Urinary bladder (tissue), 3 donors: ENCODE measurements at regions not wholly inside any gene's neighbourhood (a gene's known extent, or its start where the extent isn't known, plus 50 kb on each side); places are given as distances from the start of the nearest gene placed in this dataset.
"Not testable (repeated sequence)": the region's sequence is repeated elsewhere in the genome, so short reads cannot be mapped to it uniquely, and the experiment has no call there.

Experiments
- DNase-seq: peaks from one replicate; pipeline ENCODE4 v3.0.0-alpha.2; 2015; ENCODE audit errors: extremely low spot score
- H3K27ac ChIP-seq: one replicate; pipeline ENCODE4 v1.5.1; 2013; ENCODE audit warnings: low read depth, mild to moderate bottlenecking, moderate library complexity
- H3K36me3 ChIP-seq: one replicate; pipeline ENCODE4 v1.6.1; 2013; ENCODE audit warnings: mild to moderate bottlenecking, moderate library complexity; ENCODE audit not compliant: insufficient read depth
- H3K4me1 ChIP-seq: one replicate; pipeline ENCODE4 v1.6.1; 2013; ENCODE audit warnings: mild to moderate bottlenecking, moderate library complexity; ENCODE audit not compliant: insufficient read depth
- H3K4me3 ChIP-seq: one replicate; pipeline ENCODE4 v1.5.1; 2013; ENCODE audit warnings: low read depth, low read length
- WGBS: extraction: QIAGEN DNeasy Blood & Tissue Kit; methylation state at CpG from one replicate; pipeline ENCODE4 v1.1.7; 2013; 5-methylcytosine and 5-hydroxymethylcytosine counted together
- donor health status: healthy with polysubstance abuse.
- donor health status: healthy.

DNA sequence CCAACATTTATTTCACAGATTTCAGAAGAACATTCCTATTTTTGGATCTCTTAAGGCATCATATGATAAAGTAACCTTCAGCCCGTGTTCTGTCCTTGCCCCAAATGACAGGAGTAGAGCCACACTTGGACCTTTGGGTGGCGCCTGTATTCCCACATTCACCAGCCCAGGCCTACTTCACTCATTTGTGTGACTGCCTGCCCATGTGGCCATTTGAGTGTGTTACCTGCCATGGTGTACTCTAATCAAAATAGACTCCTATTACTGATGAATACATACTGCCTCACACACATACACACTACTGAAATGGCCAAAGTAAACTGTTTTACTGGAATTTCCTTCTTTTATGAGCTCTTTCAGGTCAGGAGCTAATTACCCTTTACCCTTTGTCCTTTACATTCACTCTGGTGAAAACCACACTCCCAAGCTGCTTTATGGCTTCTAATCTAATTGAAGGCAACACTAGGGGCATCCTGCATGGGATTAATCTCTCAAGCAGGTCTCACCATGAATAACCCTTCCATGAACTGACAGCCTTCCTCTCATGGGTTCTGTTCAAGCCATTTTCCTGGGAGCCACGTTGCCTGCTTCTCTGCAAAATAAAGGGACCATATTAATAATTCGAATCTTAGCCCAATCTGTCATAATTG lies 271.0 kb upstream of the GALNT5 start:
- Histone ChIP-seq H3K36me3 (no peaks in the 10 kb centered on the region), H3K27ac (no peak overlapping the region), H3K4me1 (no peaks in the 10 kb centered on the region), H3K4me3 (no peak overlapping the region)
- DNase-seq, result no peak
- WGBS, result 57% methylated on average over 4 of the region's 4 CpGs

DNA sequence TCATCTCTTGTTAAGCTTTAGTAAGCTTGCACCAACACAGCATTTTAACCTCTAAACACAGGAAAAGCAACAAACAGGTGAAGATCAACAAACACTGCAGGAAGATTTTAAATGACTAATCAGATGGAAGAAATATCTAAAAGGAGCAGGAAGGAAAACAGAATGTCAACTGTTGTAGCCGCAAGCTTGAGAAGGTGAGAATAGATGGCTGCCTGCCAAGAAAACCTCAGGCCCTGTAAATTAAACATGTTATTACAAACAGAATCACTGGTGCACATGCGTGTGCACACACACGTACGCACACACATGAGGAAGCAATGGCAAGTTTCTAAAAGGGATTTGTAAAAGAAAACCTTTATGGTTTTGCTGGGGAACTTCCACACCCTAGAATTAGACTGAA lies 257.8 kb upstream of the GALNT5 start:
- DNase-seq, result no peak
- Histone ChIP-seq H3K4me1 (no peaks in the 10 kb centered on the region), H3K4me3 (no peak overlapping the region), H3K27ac (no peak overlapping the region), H3K36me3 (no peaks in the 10 kb centered on the region)
- WGBS, result 72% methylated on average over 4 of the region's 4 CpGs

DNA sequence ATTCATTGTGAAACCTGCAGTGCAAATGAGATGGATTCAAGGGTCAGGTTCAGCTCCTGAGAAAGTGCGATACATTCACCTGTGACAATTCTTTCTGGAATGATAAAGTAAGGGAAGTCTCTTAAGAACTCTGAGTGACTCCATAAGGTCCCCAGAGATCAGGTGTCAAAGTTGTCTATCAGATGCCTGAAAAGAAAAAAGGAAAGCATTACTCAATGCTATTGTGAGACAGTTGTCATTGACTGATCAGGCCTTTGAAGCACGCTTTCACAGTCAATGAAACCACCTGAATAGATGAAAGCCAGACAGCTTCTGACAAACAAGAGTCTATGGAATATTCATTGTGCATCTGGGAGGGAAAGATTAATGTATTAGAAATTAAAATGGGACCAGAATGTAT lies 252.7 kb upstream of the GALNT5 start:
- H3K4me1 ChIP-seq, result no peaks in the 10 kb centered on the region
- H3K36me3 ChIP-seq, result no peaks in the 10 kb centered on the region
- no peak for DNase-seq
- WGBS, result 87% methylated on average over 2 of the region's 2 CpGs
- H3K4me3 ChIP-seq, result no peak overlapping the region
- H3K27ac ChIP-seq, result no peak overlapping the region

DNA sequence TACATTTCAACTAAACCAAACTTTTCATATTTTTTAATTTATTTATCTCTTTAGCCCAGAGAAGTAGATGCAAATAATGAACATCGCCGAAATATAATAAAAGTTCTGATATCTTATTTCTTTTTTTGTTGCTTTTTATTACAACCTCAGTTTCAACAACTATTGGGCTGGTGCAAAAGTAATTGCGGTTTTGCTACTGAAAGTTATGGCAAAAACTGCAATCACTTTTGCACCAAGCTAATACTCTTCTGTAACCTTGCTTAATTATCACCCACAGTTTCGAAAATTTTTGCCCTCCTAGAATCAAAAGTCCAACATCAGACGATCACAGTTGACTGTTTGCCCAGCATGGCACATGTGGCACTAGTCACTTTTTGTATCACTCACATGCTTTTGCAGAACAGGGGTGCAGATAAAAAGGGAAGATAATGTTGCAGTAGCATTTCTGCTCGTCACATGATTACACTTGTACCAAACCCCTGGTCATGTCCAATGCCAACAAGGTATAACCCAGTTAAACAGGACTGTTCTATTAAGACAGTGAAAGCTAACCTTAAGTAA lies 242.4 kb upstream of the GALNT5 start:
- DNase-seq, result no peak
- no peaks in the 10 kb centered on the region for H3K36me3 ChIP-seq
- H3K4me1 ChIP-seq, result no peaks in the 10 kb centered on the region
- 82% methylated on average over 6 of the region's 6 CpGs for WGBS
- H3K4me3 ChIP-seq, result no peak overlapping the region
- H3K27ac ChIP-seq, result no peak overlapping the region

DNA sequence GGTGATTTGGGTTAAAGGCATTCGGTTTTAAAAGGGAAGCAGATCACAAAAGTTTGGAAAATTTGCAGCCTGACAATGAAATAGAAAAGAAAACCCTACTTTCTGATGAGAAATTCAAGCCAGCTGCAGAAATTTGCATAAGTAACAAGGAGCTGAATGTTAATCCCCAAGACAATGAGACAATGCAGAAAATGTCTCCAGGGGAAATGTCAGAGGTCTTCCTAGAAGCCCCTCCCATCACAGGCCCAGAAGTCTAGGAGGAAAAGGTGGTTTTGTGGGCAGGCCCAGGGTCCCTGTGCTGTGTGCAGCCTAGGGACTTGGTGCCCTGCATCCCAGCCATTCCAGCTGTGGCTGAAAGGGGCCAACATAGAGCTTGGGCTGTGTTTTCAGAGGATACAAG lies 234.2 kb upstream of the GALNT5 start:
- not testable (repeated sequence) for H3K4me1 ChIP-seq, H3K27ac ChIP-seq, DNase-seq, H3K4me3 ChIP-seq, H3K36me3 ChIP-seq
- WGBS, result 51% methylated on average over 1 of the region's 1 CpG

DNA sequence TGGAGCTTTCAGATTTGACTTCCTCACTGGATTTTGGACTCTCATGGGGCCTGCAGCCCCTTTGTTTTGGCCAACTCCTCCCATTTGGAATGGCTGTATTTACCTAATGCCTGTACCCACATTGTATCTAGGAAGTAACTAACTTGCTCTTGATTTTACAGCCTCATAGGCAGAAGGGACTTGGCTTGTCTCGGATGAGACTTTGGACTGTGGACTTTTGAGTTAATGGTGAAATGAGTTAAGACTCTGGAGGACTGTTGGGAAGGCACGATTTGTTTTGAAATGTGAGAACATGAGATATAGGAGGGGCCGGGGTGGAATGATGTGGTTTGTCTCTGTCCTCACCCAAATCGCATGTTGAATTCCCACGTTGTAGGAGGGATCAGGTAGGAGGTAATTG lies 233.4 kb upstream of the GALNT5 start:
- no peak for DNase-seq
- no peak overlapping the region for H3K4me3 ChIP-seq
- H3K4me1 ChIP-seq, result no peaks in the 10 kb centered on the region
- no peaks in the 10 kb centered on the region for H3K36me3 ChIP-seq
- H3K27ac ChIP-seq, result no peak overlapping the region
- 78% methylated on average over 5 of the region's 5 CpGs for WGBS

DNA sequence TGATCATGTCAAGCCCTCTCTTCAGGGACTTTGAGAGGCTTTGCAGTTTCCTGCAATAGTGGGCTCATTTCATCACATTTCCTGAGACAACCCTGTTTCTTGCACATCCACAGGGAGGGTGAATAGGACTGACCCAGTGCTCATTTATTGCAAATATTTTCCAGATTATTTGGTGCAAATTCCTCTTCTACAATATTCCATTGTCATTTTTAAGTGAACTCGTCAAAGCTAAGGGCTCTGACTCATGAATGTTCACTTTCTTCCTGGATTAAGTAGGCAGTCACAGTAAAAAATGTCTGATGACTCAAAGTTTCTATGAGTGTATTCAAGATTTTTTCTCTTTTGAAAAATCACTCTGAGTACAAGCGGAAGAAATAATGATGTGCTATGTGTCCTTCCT lies 225.5 kb upstream of the GALNT5 start:
- Histone ChIP-seq H3K4me3 (no peak overlapping the region), H3K27ac (no peak overlapping the region), H3K4me1 (no peaks in the 10 kb centered on the region), H3K36me3 (no peaks in the 10 kb centered on the region)
- 60% methylated on average over 2 of the region's 2 CpGs for WGBS
- DNase-seq, result no peak

DNA sequence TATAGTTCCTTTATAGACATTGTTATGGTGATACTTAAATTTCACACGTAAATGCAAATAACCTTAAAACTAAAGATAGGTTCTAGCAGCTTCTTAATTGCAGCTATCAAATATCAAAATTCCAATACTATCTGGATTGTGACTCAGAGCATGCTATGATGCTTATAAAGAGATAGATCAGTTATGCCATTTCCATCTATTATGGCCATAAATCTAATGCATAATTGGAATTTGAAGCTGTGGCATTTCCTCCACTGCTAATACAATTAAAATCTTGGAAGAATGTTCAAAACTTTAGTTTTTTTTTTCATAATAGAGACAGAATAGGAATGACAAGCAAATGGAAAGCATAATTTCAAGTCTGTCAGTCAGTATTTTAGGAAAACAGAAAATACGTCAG lies 220.8 kb upstream of the GALNT5 start:
- 86% methylated on average over 2 of the region's 2 CpGs for WGBS
- Histone ChIP-seq H3K4me1 (no peaks in the 10 kb centered on the region), H3K4me3 (no peak overlapping the region), H3K27ac (no peak overlapping the region), H3K36me3 (no peaks in the 10 kb centered on the region)
- no peak for DNase-seq

DNA sequence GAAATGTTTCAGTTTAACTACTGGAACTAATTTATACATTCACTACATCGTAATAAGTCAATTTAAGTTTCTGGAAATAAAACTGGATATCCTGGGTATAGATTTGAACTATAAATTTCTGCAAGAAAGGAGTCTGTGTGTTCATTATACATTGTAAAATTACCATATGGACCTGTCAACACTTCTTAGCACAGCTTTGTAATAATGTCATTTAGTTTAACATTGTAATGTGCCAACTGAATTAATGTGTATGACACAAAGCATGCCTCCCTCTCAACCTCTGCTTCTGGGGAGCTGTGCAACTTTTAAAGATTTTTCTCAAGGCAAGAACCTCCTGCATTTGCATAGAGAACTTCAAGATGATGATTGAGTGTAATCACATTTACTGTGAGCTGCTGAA lies 213.7 kb upstream of the GALNT5 start:
- no peaks in the 10 kb centered on the region for H3K36me3 ChIP-seq
- 76% methylated on average over 1 of the region's 1 CpG for WGBS
- H3K4me3 ChIP-seq, result no peak overlapping the region
- H3K27ac ChIP-seq, result no peak overlapping the region
- no peaks in the 10 kb centered on the region for H3K4me1 ChIP-seq
- DNase-seq, result no peak

DNA sequence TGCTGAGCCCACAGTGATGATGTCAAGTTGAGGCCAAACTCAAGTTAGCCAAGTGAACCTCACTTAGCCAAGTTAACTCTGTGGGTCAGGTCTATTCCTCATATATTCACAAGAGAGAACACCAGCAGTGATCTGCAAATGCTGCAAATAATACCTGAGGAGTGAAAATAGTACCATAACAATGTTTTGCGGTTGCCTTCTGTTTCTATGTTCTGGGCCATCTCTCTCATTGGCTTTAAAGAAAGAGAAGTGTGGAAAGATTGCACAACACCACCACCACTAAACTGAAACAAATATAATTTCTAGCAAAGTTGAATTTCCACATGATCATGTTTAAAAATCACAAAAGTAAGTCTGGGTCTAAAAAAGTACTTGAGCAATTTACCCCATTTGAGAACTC lies 211.1 kb upstream of the GALNT5 start:
- H3K4me1 ChIP-seq, result no peaks in the 10 kb centered on the region
- 100% methylated on average over 1 of the region's 1 CpG for WGBS
- H3K4me3 ChIP-seq, result no peak overlapping the region
- H3K27ac ChIP-seq, result no peak overlapping the region
- no peaks in the 10 kb centered on the region for H3K36me3 ChIP-seq
- DNase-seq, result no peak

DNA sequence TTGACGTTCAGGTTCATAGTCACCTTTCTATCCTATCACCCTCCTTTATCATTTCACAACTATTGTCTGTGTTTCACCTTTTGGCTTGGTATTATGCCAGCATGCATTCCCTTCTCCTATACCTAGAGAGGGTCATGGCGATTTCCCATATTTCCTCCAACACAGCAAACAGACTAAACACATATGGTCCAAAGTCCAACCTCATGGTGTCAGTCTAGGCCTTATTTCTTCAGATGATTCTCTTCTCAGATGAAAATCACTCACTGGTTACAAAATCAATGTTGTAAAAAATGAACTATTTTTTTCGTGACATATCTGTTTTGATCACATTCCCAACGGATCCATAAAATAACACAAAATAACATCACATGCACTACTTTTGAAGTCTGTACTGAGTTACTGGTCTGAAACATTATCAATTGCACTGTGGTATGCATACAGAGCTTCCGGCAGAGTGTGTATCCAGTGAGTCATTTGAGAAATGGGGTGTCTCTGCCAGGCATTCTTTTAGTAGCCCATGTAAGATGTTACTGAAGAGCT lies 204.8 kb upstream of the GALNT5 start:
- H3K27ac ChIP-seq, result no peak overlapping the region

DNA sequence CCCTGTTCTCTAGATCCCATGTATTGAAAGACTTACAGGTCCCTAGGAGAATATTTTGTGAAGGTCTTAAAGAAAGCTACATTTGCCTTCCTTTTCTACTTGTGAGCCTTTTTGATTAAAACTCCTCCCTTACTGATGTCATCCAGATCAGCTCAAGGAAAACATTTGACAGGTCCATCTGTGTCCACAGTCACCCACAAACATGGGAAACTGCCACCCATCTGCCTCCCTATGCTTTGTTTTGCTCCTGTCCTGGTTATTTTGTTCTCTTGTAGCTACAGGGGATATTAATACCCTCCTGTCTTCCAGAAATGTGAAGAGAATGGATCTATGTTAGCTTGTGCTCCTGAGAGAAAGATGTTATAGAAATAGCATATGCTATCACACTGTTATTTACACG lies 203.6 kb upstream of the GALNT5 start:
- Histone ChIP-seq H3K4me3 (no peak overlapping the region), H3K27ac (no peak overlapping the region), H3K36me3 (no peaks in the 10 kb centered on the region), H3K4me1 (no peaks in the 10 kb centered on the region)
- no peak for DNase-seq
- 84% methylated on average over 1 of the region's 1 CpG for WGBS

More for the DNA sequence above, 204.8 kb upstream of the GALNT5 start:
- no peaks in the 10 kb centered on the region for H3K4me1 ChIP-seq
- DNase-seq, result no peak
- H3K36me3 ChIP-seq, result no peaks in the 10 kb centered on the region
- no peak overlapping the region for H3K4me3 ChIP-seq
- WGBS, result 74% methylated on average over 5 of the region's 5 CpGs

DNA sequence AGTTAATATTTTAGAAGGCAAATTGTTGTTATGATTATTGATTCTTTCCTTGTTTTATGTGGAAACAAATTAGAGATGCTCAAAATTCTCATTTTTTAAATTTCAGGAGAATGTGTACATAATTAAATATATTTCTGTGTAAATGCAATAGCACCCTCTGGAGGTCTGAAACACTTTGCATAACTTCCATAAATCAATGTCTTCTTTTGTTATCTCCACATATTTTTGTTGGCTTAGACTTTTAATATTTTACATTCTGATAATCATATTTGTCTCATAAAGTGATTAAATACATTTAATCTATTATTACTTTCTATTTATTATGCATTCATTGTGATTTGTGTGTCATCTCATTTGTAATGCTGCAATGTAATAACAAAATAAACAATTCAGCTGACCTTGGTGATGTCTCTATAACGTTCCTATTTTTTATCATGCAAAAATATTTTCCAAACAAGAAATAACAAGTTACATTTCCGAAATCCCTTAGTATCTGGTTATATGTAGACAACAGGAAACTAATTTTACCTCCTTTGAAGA lies 201.8 kb upstream of the GALNT5 start:
- H3K36me3 ChIP-seq, result no peaks in the 10 kb centered on the region
- WGBS, result 19% methylated on average over 2 of the region's 2 CpGs
- H3K4me3 ChIP-seq, result no peak overlapping the region
- no peaks in the 10 kb centered on the region for H3K4me1 ChIP-seq
- no peak overlapping the region for H3K27ac ChIP-seq
- DNase-seq, result no peak

DNA sequence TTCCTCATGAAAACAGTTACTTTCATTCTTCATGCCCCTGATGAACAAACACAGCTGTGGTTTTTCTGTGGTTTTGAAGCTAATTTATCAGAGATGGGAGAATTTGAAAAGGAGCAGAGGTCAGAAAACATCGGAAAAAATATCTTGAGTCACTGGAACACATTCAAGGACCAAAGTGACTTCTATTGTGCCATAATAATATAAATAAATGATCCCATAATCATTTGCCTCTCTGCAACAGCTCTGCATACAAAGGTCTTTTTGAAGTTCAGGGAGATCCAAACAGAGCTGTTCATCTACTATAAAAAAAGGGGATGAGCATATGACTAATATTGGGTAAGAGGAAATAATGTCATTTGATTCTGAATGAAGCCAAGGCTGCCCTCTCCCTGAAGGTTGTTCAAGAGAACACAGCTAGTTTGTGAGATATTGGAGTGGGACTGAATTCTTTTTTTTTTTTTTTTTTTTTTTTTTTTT lies 201.3 kb upstream of the GALNT5 start:
- 23% methylated on average over 1 of the region's 1 CpG for WGBS
- Histone ChIP-seq H3K27ac (no peak overlapping the region), H3K4me3 (no peak overlapping the region), H3K4me1 (no peaks in the 10 kb centered on the region), H3K36me3 (no peaks in the 10 kb centered on the region)
- no peak for DNase-seq
